Activated CD8-positive, alpha-beta memory T cell treated with anti-CD3 and anti-CD28 coated beads, Interleukin-2, amount 10 ng/mL, durations not matched to agents 7 days and 5 days (primary cell): ENCODE measurements at regions not wholly inside any gene's neighbourhood (a gene's known extent, or its start where the extent isn't known, plus 50 kb on each side); places are given as distances from the start of the nearest gene placed in this dataset.

Experiments used
- ATAC-seq: fragments of 150-1000 bp; cut with Tn5 transposase; one replicate; pipeline ENCODE4 v1.10.0; 2021; ENCODE audit warnings: moderate library complexity
- CTCF ChIA-PET: fragments of 350-600 bp; sonication (Branson Sonifier 250); formaldehyde crosslinking; loops from one replicate; lab custom pipeline; 2021; ENCODE audit warnings: antibody characterized with exemption; lab: Charles Lee
- DNase-seq: peaks from one replicate; pipeline ENCODE4 v3.0.0-alpha.2; 2020
- H3K27ac Mint-ChIP-seq: one replicate; pipeline ENCODE4 v1.8.0; 2021; ENCODE audit warnings: mild to moderate bottlenecking, mixed read lengths
- H3K27me3 Mint-ChIP-seq: one replicate; pipeline ENCODE4 v1.8.0; 2021; ENCODE audit warnings: mixed read lengths
- H3K36me3 Mint-ChIP-seq: one replicate; pipeline ENCODE4 v1.8.0; 2021; ENCODE audit warnings: mild to moderate bottlenecking, mixed read lengths
- H3K4me1 Mint-ChIP-seq: one replicate; pipeline ENCODE4 v1.8.0; 2021; ENCODE audit warnings: mixed read lengths
- H3K4me3 Mint-ChIP-seq: one replicate; pipeline ENCODE4 v1.8.0; 2021; ENCODE audit warnings: mild to moderate bottlenecking, moderate library complexity, mixed read lengths
- H3K9me3 Mint-ChIP-seq: one replicate; pipeline ENCODE4 v1.8.0; 2022; ENCODE audit warnings: low read depth, mixed read lengths

DNA sequence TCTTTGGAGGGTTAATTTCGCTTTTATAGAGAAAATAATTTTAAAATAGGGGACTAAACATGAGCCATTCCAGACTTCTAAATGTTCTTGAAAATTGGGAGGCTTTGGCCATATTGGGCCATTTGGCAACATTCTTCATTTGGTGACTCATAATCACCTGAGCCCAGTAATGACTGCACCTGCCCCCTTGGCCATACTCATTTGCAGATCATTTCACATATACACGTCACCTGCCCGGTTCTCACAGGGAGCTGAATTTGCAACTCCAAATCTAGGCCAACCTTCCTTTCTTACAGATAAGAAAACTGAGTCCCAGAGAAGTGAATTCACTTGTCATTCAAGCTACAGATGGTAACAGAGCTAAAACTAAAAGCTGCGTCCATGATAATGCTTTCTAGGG is 289.7 kb downstream of the EPHA4 start:
- no peak overlapping the region for H3K27ac Mint-ChIP-seq
- no peak for ATAC-seq
- no peak for DNase-seq
- no peak overlapping the region for H3K4me3 Mint-ChIP-seq
- no peaks in the 10 kb centered on the region for H3K4me1 Mint-ChIP-seq
- no peaks in the 10 kb centered on the region for H3K27me3 Mint-ChIP-seq
- CTCF ChIA-PET = no interaction called here
- no peaks in the 10 kb centered on the region for H3K9me3 Mint-ChIP-seq
- no peaks in the 10 kb centered on the region for H3K36me3 Mint-ChIP-seq

DNA sequence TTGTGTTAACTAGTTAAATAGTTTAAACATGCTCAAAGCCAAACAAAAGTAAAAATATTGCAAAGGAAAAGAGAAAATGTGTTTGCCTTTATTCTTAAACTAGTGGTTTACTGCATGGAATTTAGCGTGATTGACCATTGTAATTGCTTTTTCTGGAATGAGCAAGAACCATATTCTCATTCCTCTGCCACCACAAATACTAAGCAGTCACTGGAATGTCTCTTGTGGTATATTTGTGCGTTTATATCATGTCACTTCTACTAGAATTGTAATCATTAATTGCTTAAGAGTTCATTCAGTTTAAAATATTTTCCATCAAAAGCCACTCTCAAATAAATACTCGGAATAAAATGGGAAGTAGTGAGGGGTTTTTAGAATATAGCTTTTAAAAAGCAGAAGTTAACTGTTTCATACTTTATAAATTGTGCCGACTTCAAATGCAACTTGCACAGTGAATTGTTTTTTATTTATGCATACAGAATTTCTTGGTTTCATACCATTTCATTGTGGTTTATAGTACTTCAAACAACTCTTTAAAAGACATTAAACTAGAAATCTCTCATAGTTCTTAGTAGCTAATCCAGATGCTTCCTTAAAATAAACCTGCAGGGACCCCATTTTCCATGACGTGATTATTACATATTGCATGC is 288.1 kb downstream of the EPHA4 start:
- no peak for ATAC-seq
- CTCF ChIA-PET = interaction anchor here (1.0 kb wide), 1 partner anchor 20 kb away, joined by 3 read pairs; no protein-coding TSS in a partner anchor

GRCh38 chr2:221285148-221285547 is 287.0 kb downstream of the EPHA4 start:
- ATAC-seq (no peak), DNase-seq (no peak)
- CTCF ChIA-PET = interaction anchor here (1.0 kb wide), 1 partner anchor 21 kb away, joined by 3 read pairs; no protein-coding TSS in a partner anchor
- Mint-ChIP-seq H3K27me3 (no peaks in the 10 kb centered on the region), H3K9me3 (no peaks in the 10 kb centered on the region), H3K36me3 (no peaks in the 10 kb centered on the region), H3K27ac (no peak overlapping the region), H3K4me3 (no peak overlapping the region), H3K4me1 (no peaks in the 10 kb centered on the region)

More for the DNA sequence above, 288.1 kb downstream of the EPHA4 start:
- H3K27me3 Mint-ChIP-seq = no peaks in the 10 kb centered on the region
- no peak overlapping the region for H3K4me3 Mint-ChIP-seq
- H3K9me3 Mint-ChIP-seq = no peaks in the 10 kb centered on the region
- no peaks in the 10 kb centered on the region for H3K4me1 Mint-ChIP-seq
- H3K27ac Mint-ChIP-seq = no peak overlapping the region
- H3K36me3 Mint-ChIP-seq = no peaks in the 10 kb centered on the region
- DNase-seq = no peak

DNA sequence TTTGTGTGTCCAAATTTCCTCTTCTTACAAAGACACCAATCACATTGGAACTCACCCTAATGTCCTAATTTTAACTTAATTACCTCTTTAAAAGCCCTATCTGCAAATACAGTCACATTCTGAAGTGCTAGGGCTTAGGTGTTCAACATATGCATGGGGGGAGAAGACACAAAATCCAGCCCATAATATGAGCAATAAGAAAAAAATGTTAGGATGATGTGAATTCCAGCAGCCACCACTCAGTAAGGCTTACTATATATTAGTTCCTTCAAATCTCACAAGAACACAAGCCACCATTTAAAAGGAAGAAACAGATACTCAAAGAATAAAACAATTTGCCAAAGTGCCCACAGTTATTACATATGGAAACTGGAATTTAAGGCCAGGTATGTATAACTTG is 285.7 kb downstream of the EPHA4 start:
- Mint-ChIP-seq H3K27me3 (no peaks in the 10 kb centered on the region), H3K36me3 (no peaks in the 10 kb centered on the region), H3K4me3 (no peak overlapping the region), H3K4me1 (no peaks in the 10 kb centered on the region), H3K9me3 (no peaks in the 10 kb centered on the region), H3K27ac (no peak overlapping the region)
- ATAC-seq (no peak), DNase-seq (no peak)
- CTCF ChIA-PET = no interaction called here

DNA sequence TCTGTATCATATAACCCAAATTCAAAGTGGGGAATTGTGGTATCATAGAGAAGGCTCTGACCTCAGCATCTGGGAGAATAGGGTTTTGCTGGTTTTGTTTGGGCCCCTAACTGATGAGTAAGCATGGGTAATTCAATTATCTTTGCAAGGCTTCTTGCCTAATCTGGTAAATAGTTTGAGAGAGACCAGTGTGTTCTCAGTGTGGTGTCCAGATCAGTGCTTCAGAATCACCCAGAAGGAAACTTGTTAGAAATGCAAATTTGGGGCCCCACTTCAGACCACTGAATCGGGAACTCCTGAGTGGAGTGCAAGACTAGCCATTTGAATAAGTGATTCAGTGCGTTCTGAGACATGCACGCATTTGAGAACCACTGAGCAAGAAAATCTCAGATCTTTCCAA is 282.7 kb downstream of the EPHA4 start:
- ATAC-seq = no peak
- H3K4me3 Mint-ChIP-seq = no peak overlapping the region
- H3K36me3 Mint-ChIP-seq = no peaks in the 10 kb centered on the region
- no peak overlapping the region for H3K27ac Mint-ChIP-seq
- no peaks in the 10 kb centered on the region for H3K27me3 Mint-ChIP-seq
- CTCF ChIA-PET = no interaction called here
- no peak for DNase-seq
- no peaks in the 10 kb centered on the region for H3K4me1 Mint-ChIP-seq
- H3K9me3 Mint-ChIP-seq = no peaks in the 10 kb centered on the region

DNA sequence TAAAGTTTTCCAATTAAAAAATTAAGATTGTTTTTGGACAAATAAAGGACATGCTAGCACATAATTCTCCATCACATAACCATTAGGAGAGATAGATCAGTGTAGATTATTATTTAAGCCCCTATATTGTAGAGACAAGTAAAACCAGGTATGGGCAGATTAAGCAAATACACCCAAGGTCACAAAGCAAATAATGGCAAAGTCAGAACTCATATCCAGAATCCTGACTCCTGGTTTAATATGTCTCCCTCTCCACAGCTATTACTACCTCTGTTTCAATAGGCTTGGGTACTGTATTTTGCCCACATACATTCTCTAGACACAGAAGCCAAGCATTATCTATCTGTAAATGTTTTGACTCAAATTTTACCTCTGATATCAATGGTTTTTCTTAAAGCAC is 282.3 kb downstream of the EPHA4 start:
- Mint-ChIP-seq H3K4me1 (no peaks in the 10 kb centered on the region), H3K9me3 (no peaks in the 10 kb centered on the region), H3K27ac (no peak overlapping the region), H3K27me3 (no peaks in the 10 kb centered on the region), H3K36me3 (no peaks in the 10 kb centered on the region), H3K4me3 (no peak overlapping the region)
- no peak for ATAC-seq
- no peak for DNase-seq
- CTCF ChIA-PET = no interaction called here

GRCh38 chr2:221293949-221294742 is 278.0 kb downstream of the EPHA4 start:
- Mint-ChIP-seq H3K4me1 (no peaks in the 10 kb centered on the region), H3K27me3 (no peaks in the 10 kb centered on the region), H3K9me3 (no peaks in the 10 kb centered on the region), H3K4me3 (no peak overlapping the region), H3K27ac (no peak overlapping the region), H3K36me3 (no peaks in the 10 kb centered on the region)
- CTCF ChIA-PET = no interaction called here
- ATAC-seq (no peak), DNase-seq (no peak)

DNA sequence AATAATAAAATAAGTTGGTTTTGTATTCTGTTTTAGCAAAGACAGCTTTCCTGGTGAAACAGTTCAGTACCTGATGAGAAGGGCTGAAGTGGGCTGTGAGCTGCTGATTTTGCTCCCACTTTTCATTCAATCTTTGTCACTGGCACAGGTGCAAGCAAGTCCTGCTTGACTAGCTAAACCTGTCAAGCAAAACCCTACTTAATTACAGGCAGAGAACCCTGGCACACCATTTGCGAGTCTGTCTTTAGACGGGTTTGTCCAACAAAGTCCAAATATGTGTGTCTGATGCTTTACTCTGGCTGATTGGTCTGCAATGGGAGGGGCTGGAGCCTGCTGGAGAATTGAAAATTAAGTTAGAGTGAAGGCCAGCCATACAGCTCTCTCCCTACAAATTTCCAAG is 267.2 kb downstream of the EPHA4 start:
- Mint-ChIP-seq H3K4me1 (no peaks in the 10 kb centered on the region), H3K36me3 (no peaks in the 10 kb centered on the region), H3K27ac (no peak overlapping the region), H3K9me3 (no peaks in the 10 kb centered on the region), H3K27me3 (no peaks in the 10 kb centered on the region), H3K4me3 (no peak overlapping the region)
- CTCF ChIA-PET = no interaction called here
- no peak for DNase-seq
- no peak for ATAC-seq

GRCh38 chr2:221308507-221309066 is 263.5 kb downstream of the EPHA4 start:
- Mint-ChIP-seq H3K27me3 (no peaks in the 10 kb centered on the region), H3K9me3 (no peaks in the 10 kb centered on the region), H3K27ac (no peak overlapping the region), H3K36me3 (no peaks in the 10 kb centered on the region), H3K4me3 (no peak overlapping the region), H3K4me1 (no peaks in the 10 kb centered on the region)
- ATAC-seq = no peak
- DNase-seq = no peak
- CTCF ChIA-PET = no interaction called here

DNA sequence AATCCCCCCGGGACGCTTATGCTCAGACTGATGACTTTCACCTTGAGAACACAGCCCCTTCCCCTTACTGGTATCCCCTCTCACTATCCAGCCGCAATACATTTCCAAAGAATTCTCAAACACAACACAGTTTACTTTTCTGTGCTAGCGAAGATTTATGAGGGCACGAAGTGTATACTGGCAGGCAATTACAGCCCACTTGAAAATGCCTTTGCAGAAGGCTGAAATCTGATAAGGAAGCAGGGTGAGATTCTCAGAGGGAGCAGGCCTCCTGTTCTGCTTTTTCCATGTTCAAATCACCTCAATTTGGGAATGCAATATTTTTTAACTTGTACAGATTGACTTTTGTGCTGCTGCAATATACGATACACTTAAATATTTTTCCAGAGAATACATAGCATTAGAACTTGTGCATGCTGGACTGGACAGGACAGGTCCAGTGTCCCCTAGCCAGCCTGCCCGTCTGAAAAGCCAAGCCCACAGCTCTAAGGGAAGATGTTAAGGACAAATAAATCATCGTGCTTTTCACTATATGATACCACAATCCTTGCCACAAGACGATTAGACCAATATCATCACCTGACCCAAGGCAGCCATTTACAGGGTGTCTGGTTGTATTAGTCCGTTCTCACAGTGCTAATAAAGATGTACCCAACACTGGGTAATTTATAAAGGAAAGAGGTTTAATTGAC is 262.1 kb downstream of the EPHA4 start:
- Mint-ChIP-seq H3K9me3 (no peaks in the 10 kb centered on the region), H3K4me1 (no peaks in the 10 kb centered on the region), H3K27ac (no peak overlapping the region), H3K27me3 (no peaks in the 10 kb centered on the region), H3K4me3 (no peak overlapping the region), H3K36me3 (no peaks in the 10 kb centered on the region)
- CTCF ChIA-PET = no interaction called here
- DNase-seq (no peak), ATAC-seq (no peak)

GRCh38 chr2:221310730-221311129 is 261.4 kb downstream of the EPHA4 start:
- H3K36me3 Mint-ChIP-seq = no peaks in the 10 kb centered on the region
- no peak overlapping the region for H3K4me3 Mint-ChIP-seq
- no peak for DNase-seq
- no peaks in the 10 kb centered on the region for H3K4me1 Mint-ChIP-seq
- CTCF ChIA-PET = no interaction called here
- no peaks in the 10 kb centered on the region for H3K9me3 Mint-ChIP-seq
- no peaks in the 10 kb centered on the region for H3K27me3 Mint-ChIP-seq
- H3K27ac Mint-ChIP-seq = no peak overlapping the region
- ATAC-seq = no peak

- Mint-ChIP-seq H3K9me3 (no peaks in the 10 kb centered on the region), H3K4me1 (no peaks in the 10 kb centered on the region), H3K4me3 (no peak overlapping the region), H3K27ac (no peak overlapping the region), H3K27me3 (no peaks in the 10 kb centered on the region), H3K36me3 (no peaks in the 10 kb centered on the region)
- ATAC-seq (no peak), DNase-seq (no peak)
- CTCF ChIA-PET = no interaction called here
Measured at GRCh38 chr2:221312634-221313033, 259.5 kb downstream of the EPHA4 start.

- DNase-seq (no peak), ATAC-seq (no peak)
- H3K4me1 Mint-ChIP-seq = no peaks in the 10 kb centered on the region
- no peak overlapping the region for H3K27ac Mint-ChIP-seq
- H3K4me3 Mint-ChIP-seq = no peak overlapping the region
- peaks cover 4% of the 10 kb centered on the region for H3K27me3 Mint-ChIP-seq
- no peaks in the 10 kb centered on the region for H3K9me3 Mint-ChIP-seq
- CTCF ChIA-PET = interaction anchor here (1.0 kb wide), 1 partner anchor 11 kb away, joined by 3 read pairs; no protein-coding TSS in a partner anchor
- no peaks in the 10 kb centered on the region for H3K36me3 Mint-ChIP-seq
Measured at GRCh38 chr2:221314786-221315185, 257.3 kb downstream of the EPHA4 start.
